ENCODE measurements at regions not wholly inside any gene's neighbourhood (a gene's known extent, or its start where the extent isn't known, plus 50 kb on each side); places are given as distances from the start of the nearest gene placed in this dataset.

- in situ Hi-C loops (cut with HindIII; ENCODE audit: low pct_unique_long_range_greater_than_20kb, low sequenced_read_pairs), result no loop called here
- DNase-seq (ENCODE audit: low read depth, low spot score), result no peak
Observed at GRCh38 chr15:61411902-61412510, 182.9 kb upstream of the RORA start.

DNA sequence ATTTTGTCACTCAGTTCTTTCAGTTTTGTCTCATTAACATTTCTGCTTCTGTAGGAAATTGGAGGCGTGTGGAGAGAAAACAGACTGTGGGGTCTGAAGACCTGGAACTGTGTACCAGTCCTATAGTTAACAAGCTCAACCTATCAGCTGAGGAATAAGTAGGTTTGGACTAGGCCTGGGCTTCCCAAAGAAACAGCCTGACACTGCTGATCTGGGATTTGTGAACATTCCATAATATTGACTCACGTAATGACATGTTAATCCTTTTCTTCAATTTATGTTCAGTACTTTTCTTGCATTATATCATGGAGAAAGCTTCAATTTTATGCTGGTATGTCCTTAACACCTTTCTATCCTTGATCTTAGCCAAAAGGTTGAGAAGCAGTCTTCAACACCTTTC lies 181.6 kb upstream of the RORA start:
- DNase-seq (ENCODE audit: low read depth, low spot score), result no peak
- in situ Hi-C loops (cut with HindIII; ENCODE audit: low pct_unique_long_range_greater_than_20kb, low sequenced_read_pairs), result no loop called here

GRCh38 chr15:61404567-61404966 lies 175.5 kb upstream of the RORA start:
- in situ Hi-C loops (cut with HindIII; ENCODE audit: low pct_unique_long_range_greater_than_20kb, low sequenced_read_pairs), result no loop called here

GRCh38 chr15:61403884-61404283 lies 174.8 kb upstream of the RORA start:
- no peak for DNase-seq (ENCODE audit: low read depth, low spot score)
- in situ Hi-C loops (cut with HindIII; ENCODE audit: low pct_unique_long_range_greater_than_20kb, low sequenced_read_pairs), result no loop called here

More at GRCh38 chr15:61404567-61404966, 175.5 kb upstream of the RORA start:
- DNase-seq (ENCODE audit: low read depth, low spot score), result no peak

DNA sequence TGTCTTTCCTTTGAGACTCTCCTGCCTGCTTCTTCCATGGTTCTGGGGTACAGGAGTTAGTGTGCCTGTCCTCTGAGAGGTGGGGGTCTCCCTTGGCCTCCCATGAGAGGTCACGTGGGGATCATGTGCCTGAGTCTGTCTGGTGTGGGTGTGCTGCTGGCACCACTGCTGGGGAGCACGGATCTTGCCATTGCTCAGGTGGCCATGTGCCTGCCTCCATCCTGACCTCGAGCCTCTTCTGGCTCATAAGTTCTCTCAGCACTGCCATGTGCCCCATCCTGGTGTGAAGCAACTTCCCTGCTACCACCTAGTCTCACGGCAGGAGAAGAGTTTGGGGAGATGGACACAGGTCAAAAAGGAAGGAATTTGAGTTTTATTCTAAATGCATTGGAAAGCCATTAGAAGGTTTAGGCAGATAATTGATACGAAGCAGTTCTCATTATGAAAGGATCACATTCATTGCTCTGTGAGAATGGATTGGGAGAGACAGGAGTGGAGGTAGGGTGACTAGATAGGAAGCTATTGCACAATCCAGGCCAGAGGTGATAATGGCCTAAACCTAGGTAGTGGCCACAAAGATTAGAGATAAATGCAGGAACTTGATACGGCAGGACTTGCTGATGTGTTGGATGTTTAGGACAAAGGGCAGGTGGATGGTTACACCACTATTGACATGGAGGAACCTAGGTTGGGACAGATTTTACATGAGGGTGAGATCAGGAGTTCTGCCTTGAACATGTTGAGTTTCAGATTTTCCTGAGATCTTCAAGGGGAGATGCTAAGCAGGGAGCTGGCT lies 173.0 kb upstream of the RORA start:
- no peak for DNase-seq (ENCODE audit: low read depth, low spot score)
- in situ Hi-C loops (cut with HindIII; ENCODE audit: low pct_unique_long_range_greater_than_20kb, low sequenced_read_pairs), result no loop called here

DNA sequence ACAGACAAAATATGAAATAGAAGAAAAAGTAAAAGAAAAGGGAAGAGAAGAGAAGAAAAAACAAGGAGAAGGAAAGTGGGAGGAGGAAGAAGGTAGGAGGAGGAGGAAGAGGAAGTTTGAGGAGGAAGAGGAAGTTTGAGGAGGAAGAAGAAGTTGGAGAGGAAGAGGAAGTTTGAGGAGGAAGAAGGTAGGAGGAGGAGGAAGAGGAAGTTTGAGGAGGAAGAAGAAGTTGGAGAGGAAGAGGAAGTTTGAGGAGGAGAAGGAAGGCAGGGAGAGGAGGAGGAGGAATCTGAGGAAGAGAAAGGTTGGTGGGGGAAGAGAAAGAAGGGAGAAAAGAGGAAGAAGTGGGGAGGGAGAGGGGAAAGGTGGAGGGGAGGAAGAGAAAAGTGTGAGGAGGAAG lies 169.2 kb upstream of the RORA start:
- in situ Hi-C loops (cut with HindIII; ENCODE audit: low pct_unique_long_range_greater_than_20kb, low sequenced_read_pairs), result no loop called here

DNA sequence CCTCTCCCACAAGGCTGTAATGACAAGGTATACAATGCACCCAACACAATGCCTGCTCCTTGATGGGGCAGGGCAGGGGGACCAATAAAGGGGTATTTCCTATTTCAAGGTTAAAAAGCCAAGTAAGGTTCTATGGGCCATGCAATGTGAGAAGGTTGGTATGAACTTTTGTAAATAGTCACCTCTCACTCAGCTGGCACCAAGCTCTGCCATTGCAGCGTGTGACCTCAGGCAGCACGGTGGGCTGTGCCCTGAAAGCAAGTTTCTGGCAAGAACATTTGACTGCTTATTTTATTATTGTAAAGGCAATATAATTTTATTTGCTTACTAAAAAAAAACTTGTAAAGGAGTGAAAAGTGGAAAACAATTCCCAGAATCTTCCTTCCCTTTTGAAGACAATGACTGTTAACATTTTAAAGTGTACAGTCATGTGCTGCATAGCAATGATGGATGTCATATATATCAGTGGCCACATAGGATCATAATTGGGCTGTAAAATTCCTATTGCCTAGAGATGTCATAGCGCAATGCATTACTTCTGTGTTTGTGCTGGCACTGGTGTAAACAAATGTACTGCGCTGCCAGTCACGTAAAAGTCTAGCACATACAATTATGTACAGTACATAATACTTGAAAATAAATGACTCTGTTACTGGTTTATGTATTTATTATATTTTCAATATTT lies 167.3 kb upstream of the RORA start:
- DNase-seq (ENCODE audit: low read depth, low spot score), result no peak
- in situ Hi-C loops (cut with HindIII; ENCODE audit: low pct_unique_long_range_greater_than_20kb, low sequenced_read_pairs), result no loop called here

More for the DNA sequence above, 169.2 kb upstream of the RORA start:
- no peak for DNase-seq (ENCODE audit: low read depth, low spot score)

GRCh38 chr15:61393949-61394348 lies 164.8 kb upstream of the RORA start:
- DNase-seq (ENCODE audit: low read depth, low spot score), result no peak
- in situ Hi-C loops (cut with HindIII; ENCODE audit: low pct_unique_long_range_greater_than_20kb, low sequenced_read_pairs), result no loop called here

GRCh38 chr15:61393524-61393923 lies 164.4 kb upstream of the RORA start:
- no peak for DNase-seq (ENCODE audit: low read depth, low spot score)
- in situ Hi-C loops (cut with HindIII; ENCODE audit: low pct_unique_long_range_greater_than_20kb, low sequenced_read_pairs), result no loop called here

DNA sequence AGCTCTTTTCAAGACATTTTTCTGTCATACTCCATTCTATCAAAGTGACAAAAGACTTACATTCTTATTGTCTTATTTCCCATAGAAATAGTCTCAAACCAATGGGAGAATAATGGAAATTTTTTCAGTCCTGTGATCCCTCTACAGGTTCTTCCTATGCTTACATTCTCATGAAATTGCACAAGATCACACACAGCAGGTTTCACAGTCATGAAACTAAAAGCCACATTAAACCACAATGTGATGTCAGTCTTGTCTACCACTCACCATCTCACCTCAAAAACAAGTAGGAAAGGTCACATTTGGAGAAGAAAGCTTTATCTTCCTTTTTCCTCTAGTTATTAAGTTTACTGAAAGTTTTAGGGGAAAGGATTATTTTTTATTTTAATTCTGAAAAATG lies 161.0 kb upstream of the RORA start:
- DNase-seq (ENCODE audit: low read depth, low spot score), result no peak

GRCh38 chr15:61389334-61390028 lies 160.4 kb upstream of the RORA start:
- in situ Hi-C loops (cut with HindIII; ENCODE audit: low pct_unique_long_range_greater_than_20kb, low sequenced_read_pairs), result no loop called here

More for the DNA sequence above, 161.0 kb upstream of the RORA start:
- in situ Hi-C loops (cut with HindIII; ENCODE audit: low pct_unique_long_range_greater_than_20kb, low sequenced_read_pairs), result no loop called here

DNA sequence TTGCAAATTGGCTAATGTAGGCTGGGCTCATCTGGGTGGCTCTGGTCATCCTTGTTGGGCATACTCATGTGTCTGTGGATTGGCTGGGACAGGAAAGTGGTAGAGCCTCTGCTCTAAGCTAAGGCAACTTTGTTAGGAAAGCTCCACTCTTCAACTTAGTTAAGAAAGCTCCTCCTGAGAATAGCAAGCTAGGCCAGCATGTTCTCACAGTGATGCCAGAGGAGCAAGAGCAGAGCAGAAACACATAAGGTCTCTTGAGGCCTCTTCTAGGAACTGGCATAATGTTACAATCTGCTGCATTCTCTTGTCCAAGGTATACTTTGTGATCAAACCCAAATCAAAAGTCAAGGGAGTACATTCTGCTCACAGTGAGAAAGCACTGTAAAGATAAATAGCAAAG lies 158.6 kb upstream of the RORA start:
- DNase-seq (ENCODE audit: low read depth, low spot score), result no peak
- in situ Hi-C loops (cut with HindIII; ENCODE audit: low pct_unique_long_range_greater_than_20kb, low sequenced_read_pairs), result no loop called here

More at GRCh38 chr15:61389334-61390028, 160.4 kb upstream of the RORA start:
- DNase-seq (ENCODE audit: low read depth, low spot score), result no peak

- DNase-seq (ENCODE audit: low read depth, low spot score), result no peak
Observed at GRCh38 chr15:61383421-61383820, 154.3 kb upstream of the RORA start.

GRCh38 chr15:61382927-61383326 lies 153.8 kb upstream of the RORA start:
- DNase-seq (ENCODE audit: low read depth, low spot score), result no peak
- in situ Hi-C loops (cut with HindIII; ENCODE audit: low pct_unique_long_range_greater_than_20kb, low sequenced_read_pairs), result no loop called here

More at GRCh38 chr15:61383421-61383820, 154.3 kb upstream of the RORA start:
- in situ Hi-C loops (cut with HindIII; ENCODE audit: low pct_unique_long_range_greater_than_20kb, low sequenced_read_pairs), result no loop called here

DNA sequence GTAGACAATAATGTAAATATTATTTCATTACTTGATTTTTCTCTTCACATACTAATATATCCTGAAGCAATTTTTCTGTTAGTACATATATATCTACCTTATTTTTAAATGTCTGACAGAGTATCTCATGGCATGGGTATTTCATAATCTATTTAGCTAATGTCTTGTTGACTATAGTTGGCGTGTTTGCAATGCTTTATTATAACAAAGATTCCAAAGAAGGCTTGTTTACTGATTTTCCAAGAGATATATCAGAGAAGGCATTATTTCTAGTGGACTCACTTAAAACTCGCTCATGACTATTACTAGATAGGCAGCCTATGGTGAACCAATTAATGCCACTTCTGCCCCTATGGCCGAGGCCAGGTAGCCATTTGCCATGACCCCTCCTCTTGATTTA lies 152.4 kb upstream of the RORA start:
- DNase-seq (ENCODE audit: low read depth, low spot score), result no peak
- in situ Hi-C loops (cut with HindIII; ENCODE audit: low pct_unique_long_range_greater_than_20kb, low sequenced_read_pairs), result no loop called here

DNA sequence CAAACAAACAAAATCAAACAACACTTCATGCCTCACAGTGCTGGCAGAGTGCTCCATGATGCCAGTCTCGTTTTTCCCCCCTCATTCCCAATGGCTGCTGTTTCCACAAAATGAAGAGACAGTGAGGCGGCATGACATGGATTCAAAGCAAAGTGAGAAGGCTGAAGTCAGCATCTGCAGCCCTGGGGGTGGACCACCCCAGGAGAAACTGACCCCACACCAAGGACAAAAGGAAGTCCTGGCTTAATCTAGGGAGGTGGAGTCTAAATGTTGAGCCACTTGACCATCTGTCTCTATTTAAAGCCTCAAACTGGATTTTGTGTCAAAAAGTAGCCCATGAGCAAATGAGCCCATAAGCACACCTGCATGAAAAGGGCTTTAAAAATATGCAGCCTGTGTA lies 151.2 kb upstream of the RORA start:
- in situ Hi-C loops (cut with HindIII; ENCODE audit: low pct_unique_long_range_greater_than_20kb, low sequenced_read_pairs), result no loop called here
- no peak for DNase-seq (ENCODE audit: low read depth, low spot score)

DNA sequence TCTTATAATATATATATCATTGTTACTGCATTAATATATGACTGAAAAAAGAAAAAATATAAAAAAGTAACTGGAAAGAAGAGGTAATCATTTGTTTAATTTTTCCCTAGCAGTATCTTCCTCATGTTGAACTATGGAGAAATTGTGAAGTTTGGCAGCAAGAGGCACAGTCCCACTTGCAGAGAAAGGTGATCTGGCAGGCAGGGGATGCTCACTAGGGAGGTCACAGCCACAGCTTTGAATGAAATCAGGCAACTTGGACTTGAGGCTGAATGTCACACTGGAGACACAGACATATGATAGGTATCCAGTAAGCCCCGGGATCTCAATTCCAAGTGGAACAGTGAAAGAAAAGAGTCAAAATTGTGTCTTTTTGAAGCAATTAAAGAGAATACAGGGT lies 149.9 kb upstream of the RORA start:
- DNase-seq (ENCODE audit: low read depth, low spot score), result no peak
- in situ Hi-C loops (cut with HindIII; ENCODE audit: low pct_unique_long_range_greater_than_20kb, low sequenced_read_pairs), result no loop called here

GRCh38 chr15:61376961-61377360 lies 147.9 kb upstream of the RORA start:
- no peak for DNase-seq (ENCODE audit: low read depth, low spot score)
- in situ Hi-C loops (cut with HindIII; ENCODE audit: low pct_unique_long_range_greater_than_20kb, low sequenced_read_pairs), result no loop called here
